CD4-positive, alpha-beta T cell treated with Interleukin-15 for 4 hours (primary cell): ENCODE measurements at regions not wholly inside any gene's neighbourhood (a gene's known extent, or its start where the extent isn't known, plus 50 kb on each side); places are given as distances from the start of the nearest gene placed in this dataset.

Experiments
- DNase-seq: peaks from one replicate; pipeline ENCODE4 v3.0.0-alpha.2; 2020; ENCODE audit warnings: low spot score

DNA sequence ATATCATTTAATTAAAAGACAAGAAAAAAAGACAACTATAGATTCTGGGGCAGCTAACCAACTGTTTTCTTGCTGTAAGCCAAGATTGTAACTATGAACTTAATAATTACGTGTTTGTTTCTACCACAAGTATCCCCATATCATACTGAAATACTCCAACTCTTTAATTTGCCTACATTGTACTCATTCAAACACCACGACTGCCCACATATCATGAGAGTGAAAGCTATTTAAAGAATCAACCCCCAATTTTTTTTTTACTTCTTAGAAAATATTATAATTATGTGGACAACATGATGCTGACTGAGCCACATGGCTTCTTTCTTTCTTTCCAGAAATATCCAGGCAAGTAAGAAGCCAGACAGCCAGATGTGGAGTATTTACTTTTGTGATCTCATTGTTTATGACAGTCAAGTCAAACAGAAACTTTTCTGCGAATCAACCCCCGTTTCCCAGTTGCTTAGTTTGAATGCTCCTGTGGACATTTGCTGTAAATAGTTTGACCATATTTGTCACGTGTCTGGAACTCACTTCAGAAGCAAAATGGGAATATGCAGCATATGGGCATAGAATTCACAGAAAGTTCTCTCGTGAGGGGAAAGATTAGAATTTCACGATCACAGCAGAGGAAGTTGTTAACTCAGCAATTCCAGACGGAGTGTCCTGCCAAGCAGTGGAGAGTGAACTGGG lies 126.8 kb upstream of the PSMD7 start:
- DNase-seq, result no peak

DNA sequence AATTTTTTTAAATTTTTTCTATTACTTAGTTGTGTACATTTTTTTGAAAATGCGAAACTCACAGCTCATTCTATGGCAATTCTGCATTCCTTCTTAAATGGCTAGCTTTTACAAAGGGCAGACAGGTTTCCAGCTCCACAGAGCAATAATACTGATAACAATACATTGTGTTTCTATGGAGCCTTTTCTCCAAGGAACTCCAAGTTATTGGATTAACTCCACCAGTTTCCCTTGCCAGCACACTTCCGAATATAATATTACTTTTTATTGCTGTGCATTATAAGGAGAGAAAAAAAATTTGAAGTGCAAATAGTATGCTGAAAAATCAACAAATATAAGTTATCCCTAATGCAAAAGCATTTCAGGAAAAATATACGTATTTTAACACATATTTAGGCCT lies 127.5 kb upstream of the PSMD7 start:
- no peak for DNase-seq

DNA sequence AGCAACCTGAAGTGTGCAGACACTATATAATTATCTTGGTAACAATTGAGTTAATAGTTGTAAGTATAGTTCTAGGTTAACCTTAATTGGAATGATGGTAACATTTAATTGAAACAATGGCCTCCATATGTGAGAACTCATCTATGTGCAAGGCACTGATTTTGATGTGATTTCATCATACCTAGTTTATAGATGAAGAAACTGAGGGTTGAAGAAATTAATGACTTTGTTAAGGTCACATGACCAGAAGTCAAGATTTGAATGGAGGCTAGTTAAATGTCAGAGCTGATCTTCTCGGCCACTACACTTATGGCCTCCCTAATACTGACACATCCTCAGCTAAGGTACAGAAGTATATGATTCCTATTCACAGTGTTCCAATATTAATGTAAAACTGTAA lies 128.2 kb upstream of the PSMD7 start:
- no peak for DNase-seq

DNA sequence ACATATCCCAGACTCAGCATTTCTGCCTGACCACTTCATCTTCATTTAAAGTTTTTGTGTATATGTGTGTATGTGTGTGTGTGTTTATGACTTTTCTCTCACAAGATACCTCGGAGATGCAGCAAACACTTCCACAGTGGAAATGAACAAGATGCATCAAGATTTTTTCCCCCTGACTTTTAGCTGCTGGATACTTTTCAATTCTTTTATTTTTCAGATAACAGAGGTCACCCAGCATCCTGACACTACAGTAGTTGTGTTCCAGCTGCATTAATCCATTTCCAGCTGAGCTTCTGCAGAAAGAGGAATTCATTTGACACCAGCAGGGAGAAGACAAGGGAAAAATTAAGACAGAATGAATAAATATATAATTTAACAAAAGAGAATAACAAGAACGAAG lies 130.2 kb upstream of the PSMD7 start:
- no peak for DNase-seq

DNA sequence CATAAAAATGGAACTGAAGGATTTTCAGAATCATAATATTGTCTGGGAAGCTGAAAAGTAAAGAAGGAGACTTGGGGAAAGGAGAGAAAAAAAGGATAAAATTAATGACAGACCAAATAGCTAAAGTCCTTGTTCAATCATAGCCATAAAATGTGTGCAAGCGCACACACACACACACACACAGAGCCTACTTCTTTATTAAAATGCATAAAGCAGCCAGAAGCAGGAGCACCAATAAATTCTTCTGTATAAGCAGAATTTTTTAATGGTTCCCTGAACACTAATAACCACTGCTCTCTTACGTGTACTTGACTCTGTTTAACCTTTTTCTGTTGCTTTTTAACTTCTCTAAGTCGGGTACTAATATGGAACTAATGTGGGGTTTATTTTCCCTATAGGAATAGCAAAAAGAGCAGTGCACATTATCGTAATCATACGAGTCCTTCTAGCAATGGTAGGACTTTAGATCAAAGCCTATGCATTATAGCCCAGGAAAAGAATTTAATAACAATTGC lies 131.0 kb upstream of the PSMD7 start:
- no peak for DNase-seq

DNA sequence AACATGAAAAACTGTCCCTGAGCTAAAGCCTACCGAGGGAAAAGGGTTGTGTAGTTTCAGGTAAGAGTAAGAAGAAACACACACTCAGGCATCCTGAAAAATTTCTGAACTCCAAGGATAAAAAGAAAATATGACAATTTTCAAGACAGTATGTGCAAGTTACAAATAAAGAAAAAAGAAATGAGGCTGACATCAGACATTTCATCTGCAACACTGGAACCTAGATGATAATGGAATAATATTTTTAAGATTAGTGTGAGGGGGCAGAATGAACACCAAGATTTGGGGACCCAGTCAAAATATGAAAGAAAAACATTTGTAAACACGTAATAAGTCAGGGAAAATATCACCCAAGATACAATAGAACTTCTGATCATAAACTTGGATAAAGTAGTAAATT lies 135.9 kb upstream of the PSMD7 start:
- DNase-seq, result no peak

DNA sequence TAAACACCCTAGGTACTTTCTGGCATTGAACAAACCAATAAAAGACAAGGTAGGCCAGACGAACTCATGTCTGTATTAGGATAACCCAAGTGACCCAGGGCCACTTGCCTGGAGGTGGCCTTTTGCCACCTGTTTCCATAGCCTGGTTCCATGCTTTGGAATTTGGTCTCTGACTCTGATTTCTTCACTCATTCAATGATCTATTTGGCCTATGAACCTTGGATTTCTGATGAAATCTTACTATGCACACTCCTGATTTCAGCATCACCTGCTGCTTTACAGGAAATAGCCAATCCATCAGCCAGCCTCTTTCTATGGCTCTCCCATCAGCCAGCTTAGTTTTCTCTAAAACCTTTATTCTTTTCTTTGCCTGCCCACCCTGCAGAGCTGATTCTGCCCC lies 142.8 kb upstream of the PSMD7 start:
- DNase-seq, result no peak

DNA sequence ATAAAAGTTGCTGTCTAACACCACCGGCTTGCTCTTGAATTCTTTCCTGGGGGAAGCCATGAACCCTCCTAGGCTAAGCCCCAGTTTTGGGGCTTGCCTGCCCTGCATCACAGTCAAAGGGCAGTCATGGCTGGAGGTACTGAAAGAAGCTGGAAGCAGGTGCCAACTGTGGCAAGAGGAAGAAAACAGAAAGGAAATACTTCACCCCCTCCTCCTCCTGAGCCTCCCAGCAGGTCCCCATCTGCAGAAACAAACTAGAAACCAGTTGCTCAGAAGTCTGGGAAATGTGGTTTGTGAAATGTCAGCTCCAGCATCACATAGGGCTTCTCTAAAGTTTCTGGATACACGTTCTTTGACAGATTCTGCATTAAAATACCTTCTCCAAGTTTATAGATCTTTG lies 150.0 kb upstream of the PSMD7 start:
- DNase-seq, result no peak

DNA sequence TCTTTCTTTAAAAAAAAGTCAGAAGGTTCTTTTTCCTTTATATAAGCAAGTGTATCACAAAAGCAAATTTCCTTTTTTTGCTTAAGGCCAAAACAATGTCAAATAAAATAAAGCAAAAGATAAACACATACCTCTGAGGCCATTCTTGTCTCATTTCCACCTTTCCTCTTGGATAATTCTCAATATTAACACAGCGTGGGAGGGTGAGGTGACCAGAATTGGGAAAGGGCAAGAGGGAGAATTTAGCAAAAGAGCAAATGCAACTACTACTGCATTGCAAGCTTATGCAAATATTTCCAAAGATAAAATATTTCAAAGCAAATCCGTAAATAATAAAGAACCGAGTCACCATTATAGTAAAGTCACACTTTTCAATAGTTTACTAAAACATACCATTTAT lies 153.4 kb upstream of the PSMD7 start:
- DNase-seq, result no peak

DNA sequence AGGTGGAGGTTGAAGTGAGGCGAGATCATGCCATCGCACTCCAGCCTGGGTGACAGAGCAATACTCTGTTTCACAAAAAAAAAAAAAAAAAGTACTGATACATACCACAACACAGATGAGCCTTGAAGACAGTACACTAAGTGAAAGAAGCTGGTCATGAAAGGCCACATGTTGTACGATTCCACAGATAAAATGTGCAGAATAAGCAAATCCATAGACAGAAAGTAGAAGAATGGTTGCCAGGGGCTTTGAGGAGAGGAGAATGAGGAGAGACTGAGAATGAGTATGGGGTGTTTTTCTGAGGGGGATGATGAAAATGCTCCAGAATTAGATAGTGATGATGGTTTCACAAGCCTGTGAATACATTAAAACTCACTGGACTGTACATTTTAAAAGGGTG lies 155.6 kb upstream of the PSMD7 start:
- no peak for DNase-seq

DNA sequence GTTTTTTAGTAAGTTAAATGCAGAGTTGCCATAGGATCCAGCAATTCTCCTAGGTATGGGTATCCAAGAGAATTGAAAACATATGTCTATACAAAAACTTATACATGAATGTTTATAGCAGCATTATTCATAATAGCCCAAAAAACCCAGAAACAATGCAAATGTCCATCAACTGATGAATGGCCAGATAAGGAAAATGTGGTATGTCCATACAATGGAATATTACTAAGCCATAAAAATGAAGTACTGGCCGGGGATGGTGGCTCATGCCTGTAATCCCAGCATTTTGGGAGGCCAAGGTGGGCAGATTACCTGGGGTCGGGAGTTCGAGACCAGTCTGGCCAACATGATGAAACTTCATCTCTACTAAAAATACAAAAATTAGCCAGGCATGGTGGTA lies 156.1 kb upstream of the PSMD7 start:
- DNase-seq, result no peak

DNA sequence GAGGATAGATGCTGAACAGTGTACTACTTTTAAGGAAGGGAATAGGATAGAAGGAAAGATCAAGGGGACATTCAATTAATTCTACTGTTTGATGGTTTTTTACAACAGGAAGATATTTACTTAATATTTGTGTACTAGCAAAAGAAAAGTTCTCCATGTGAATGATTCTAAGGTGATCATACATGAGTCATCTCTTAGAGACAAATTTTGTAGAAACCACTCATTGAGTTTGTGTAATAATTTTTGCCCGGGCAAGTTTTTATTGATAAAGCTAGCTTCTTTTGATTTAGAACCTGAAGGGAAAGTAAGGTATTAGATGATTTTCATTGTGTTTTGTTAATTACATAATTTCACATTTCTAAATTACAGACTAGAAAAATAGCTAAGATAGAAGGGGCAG lies 172.8 kb upstream of the PSMD7 start:
- no peak for DNase-seq

DNA sequence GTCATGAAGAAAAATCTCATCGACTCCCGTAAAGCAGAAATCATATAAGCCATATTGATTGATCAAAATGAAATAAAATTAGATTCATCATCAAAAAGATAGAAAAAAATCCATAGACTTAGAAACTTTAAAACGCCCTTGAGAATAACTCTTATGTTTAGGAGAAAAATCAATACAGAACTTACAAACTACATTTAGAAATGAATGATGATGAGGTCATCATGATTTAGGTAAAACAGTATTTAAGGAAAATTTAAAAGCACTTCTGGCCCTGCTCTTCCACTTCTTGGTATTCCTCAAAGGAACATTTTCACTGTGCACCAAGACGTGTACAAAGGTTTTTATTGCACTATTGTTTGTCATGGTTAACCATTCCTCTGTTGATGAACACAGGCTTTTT lies 173.4 kb upstream of the PSMD7 start:
- DNase-seq, result no peak

DNA sequence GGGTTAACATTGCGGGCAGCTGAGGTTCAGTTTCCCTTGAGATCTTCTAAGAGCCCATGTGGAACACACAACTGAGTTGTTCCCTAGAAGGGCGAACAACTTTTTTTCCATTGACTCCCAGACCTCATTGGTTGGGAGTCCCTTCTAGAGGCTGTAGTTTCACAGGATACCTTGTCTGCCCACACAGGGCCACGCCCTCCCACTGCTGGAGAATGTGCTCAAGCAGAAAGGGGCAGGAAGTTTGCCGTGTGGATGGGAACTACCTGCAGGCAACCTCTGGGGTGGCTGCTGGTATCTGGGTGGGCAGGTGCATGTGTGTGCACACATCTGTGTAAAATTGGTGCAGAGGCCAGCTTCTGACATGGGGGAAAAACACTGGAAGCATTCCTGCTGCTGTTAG lies 178.8 kb upstream of the PSMD7 start:
- no peak for DNase-seq

DNA sequence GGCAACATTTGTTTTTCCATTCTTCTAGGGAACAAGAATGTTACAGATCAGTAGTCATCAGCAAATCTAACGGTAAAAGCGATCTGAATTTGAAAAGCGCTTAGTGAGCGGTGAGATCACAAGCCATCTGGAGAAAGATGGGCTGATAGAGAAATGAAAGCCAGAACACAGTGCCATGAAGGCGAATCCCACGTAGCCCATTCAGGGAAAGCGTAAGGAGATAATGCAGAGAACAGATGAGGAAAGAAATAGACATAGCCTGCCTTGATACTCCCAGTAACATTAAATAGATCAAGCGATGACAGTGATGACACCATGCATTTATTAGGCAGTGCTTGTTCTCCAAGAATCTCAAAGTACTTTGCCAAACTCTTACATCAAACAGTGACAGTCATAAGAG lies 183.1 kb upstream of the PSMD7 start:
- no peak for DNase-seq

DNA sequence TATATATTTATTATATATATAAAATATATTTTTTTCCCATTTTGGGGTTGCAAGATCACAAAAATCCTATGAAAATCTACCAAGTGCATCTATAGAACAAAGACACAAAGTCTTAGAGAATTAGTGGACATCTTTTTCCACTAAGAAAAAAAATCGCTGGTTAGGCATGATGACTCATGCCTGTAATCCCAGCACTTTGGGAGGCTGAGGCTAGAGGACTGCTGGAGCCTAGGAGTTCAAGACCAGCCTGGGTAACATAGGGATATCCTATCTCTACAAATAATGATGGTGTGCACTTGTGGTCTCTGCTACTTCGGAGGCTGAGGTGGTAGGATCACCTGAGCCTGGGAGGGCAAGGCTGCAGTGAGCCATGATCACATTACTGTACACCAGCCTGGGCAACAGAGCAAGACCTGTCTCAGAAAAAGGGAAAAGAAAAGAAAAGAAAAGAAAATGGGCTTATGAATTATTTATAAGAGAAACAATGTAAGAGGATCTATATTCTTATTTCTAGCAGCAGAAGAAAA lies 185.1 kb upstream of the PSMD7 start:
- DNase-seq, result no peak

DNA sequence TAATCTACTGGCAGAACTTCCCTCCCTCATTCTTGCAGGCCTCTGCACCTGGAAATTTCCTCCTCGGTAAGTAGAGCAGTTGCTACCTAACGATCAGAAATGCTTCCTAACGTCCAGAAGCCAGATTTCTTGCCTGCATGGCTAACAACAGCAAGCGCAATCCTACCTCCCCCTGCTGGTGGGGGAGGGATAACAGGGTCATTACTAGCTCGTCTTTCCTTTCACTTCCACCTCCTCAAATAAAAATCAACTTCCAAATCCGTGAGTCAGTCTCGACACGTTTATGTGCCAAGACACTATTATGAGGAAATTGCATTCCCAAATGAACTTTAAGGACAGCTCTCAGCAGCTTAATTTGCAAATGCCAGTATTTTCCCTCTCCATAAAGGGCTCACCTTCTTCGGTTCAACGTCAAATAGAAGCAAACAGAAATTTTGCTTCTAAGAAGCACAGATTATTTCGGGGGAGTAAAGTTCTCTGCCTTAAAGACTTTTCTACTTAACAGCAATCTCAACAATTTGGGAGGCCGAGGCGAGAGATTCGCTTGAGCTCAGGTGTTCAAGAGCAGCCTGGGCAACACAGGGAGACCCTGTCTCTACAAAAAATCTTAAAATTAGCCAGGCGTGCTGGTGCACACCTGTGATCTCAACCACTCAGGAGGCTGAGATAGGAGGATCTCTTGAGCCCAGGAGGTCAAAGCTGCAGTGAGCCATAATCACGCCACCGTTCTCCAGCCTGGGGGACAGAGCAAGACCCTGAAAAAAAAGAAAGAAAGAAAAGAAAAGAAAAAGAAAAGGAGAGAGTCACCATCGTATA lies 188.6 kb upstream of the PSMD7 start:
- peak; percentile 3 for DNase-seq

DNA sequence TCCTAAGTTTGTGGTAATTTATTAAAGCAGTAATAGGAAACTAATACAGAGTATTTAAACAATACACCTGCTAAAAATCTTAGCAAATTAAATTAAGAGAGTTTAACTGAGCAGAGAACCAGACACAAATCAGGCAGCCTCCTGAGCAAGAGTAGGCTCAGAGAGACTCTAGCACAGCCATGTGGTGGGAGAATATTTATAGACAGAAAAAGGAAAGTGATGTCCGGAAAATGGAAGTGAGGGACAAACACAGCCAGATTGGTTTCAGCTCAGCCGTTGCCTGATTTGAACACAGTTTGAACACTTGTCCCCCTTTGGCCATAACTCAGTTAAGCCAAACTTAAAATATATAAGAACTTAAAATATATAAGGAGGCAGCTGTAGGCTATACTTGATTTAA lies 192.6 kb upstream of the PSMD7 start:
- no peak for DNase-seq

DNA sequence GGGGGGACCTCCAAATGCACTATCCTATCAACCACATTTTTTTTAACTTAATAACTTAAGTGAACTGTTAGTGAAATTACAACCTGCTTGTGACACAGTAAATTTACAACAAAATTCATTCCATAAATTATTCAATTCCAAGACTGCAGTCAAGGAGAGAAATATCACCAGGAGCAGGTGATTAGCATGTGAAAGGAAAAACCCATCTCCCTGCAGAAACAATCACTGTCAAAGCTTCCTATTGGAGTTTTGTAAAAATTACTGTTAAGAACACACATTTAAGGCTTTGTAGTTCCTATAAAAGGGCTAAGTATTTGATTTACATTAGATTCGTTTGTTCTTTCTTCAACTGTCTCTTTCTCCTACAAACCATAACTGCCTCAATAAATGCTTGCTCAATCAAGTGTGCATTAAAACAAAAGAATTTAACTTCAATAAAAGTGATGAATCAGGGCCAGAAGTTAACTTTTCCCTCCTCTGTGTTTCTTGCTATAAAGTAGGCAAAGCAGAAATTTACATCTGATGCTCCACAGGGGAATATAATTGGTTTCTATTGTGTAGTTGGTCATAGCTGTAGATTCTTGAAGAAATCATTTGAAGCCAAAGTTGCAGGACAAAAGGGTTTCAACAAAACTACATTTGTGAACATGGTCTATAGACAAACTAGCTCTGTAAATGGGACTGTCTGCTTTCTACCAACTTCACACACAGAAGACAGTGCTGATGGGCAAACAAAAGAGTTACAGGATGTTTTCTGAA lies 195.1 kb upstream of the PSMD7 start:
- no peak for DNase-seq

DNA sequence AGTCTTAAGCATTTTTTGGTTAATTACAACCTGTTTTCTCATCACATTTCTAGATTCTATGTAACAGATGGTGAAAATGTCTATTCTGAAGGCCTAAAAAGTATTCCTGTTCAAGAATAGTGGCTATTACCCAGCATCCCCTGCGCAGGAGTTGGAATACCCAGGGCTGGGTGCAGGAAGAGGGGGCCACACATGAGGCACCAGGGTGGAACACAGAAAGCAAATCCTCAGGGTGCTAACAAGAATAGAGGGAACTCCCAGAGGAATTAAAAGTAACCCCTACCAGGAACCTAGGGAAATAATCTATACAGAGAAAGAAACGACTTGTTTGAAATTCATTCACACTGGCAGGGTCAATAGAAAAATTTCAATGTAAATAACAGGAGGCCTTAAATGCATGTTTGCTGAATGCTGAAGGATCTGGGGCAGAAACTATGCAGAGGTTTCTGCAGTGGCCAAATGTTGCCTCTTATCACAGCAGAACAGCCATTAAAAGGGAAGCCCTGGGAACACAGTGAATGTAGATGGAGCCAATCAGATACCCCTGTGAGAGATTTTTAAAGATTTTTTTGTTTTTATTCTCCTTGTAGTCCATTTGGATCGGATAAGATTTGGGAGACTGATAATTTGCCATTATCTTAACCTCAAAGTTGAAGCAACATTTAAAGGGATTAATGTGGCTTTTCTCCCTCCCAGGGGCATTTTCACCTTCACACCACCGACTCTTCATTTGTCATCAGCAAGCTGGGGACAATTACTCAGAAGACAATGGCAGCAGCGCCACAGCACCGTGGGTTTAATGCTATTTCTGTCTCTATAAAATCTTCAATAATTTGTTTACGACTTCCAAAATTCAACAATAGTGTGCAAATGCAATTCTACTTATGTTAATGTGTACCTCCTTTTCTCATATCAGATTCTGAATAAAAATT lies 196.0 kb upstream of the PSMD7 start:
- DNase-seq, result no peak

DNA sequence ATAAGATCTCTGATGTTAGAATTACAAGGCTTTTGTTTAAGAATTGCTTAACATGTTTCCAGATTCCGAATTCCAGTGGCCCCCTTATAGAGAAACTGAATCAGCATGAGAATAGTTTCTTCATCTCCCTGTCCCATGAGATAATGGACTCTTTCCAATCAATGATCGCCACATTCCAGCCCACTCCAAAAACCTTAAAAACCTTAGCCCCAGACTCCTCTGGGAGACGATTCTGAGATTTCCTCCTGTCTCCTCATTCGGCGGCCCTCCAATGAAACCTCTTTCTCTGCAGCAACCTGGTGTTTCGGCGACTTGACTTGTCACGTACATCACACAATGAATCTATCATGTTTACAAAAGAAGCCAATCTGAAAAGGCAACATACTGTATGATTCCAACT lies 197.1 kb upstream of the PSMD7 start:
- no peak for DNase-seq

DNA sequence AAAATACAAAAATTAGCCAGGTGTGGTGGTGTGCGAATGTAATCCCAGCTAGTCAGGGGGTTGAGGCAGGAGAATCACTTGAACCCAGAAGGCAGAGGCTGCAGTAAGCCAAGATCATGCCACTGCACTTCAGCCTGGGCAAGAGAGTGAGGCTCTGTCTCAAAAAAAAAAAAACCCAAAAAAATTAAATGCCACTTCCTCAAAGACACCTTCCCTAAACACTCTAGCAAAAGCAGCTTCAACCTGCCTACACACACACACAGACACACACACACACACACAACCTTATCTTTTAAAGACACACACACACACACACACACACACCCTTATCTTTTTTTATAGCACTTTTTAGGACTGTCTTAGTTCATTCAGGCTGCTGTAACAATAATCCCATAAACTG lies 201.7 kb upstream of the PSMD7 start:
- no peak for DNase-seq
